ENCODE measurements at regions not wholly inside any gene's neighbourhood (a gene's known extent, or its start where the extent isn't known, plus 50 kb on each side); places are given as distances from the start of the nearest gene placed in this dataset.

DNA sequence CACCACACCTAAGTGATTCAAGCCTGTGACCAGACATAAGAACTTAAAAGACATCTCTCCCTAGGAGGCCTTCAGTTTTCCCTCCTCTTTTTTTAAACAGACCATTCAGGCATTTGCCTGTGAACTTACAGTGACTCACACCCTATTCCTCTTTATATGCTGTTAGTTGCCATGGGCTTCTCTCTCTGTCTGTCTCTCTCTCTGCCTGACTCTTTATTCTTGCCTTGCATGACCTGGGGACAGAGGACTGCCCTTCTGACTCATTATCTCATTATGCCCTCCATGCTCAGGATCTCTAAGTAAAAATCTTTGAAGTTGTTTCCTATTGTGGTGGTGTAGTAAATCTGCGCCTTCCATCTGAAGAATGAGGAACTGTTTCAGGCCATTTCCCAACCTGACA is 442.2 kb upstream of the MAN1A1 start:
- H4K20me1 ChIP-seq (ENCODE audit: control insufficient read depth, extremely low read depth, insufficient read depth, low read length) = no peaks in the 10 kb centered on the region
- TF ChIP-seq EZH2 (IDR thresholded peaks at IDR 0.05; ENCODE audit: low read length, missing control alignments) = no peak
- TF ChIP-seq, protein P1, sequence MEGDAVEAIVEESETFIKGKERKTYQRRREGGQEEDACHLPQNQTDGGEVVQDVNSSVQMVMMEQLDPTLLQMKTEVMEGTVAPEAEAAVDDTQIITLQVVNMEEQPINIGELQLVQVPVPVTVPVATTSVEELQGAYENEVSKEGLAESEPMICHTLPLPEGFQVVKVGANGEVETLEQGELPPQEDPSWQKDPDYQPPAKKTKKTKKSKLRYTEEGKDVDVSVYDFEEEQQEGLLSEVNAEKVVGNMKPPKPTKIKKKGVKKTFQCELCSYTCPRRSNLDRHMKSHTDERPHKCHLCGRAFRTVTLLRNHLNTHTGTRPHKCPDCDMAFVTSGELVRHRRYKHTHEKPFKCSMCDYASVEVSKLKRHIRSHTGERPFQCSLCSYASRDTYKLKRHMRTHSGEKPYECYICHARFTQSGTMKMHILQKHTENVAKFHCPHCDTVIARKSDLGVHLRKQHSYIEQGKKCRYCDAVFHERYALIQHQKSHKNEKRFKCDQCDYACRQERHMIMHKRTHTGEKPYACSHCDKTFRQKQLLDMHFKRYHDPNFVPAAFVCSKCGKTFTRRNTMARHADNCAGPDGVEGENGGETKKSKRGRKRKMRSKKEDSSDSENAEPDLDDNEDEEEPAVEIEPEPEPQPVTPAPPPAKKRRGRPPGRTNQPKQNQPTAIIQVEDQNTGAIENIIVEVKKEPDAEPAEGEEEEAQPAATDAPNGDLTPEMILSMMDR (conservative IDR thresholded peaks at IDR 0.05 in 1 of 2, IDR thresholded peaks at IDR 0.05 in 1 of 2; ENCODE audit: low read depth in 1 of 2, low read length in 2 of 2) = no peak

GRCh38 chr6:119781365-119781764 is 431.8 kb upstream of the MAN1A1 start:
- Histone ChIP-seq H3K4me1 (ENCODE audit: control insufficient read depth, extremely low read depth, insufficient read depth, low read length) (no peaks in the 10 kb centered on the region), H3K36me3 (ENCODE audit: control insufficient read depth, insufficient read depth, low read length) (no peaks in the 10 kb centered on the region), H3K27ac (ENCODE audit: insufficient read depth, low read length) (no peak overlapping the region), H3K27me3 (ENCODE audit: control insufficient read depth, insufficient read depth, low read length) (no peaks in the 10 kb centered on the region), H3K79me2 (ENCODE audit: control insufficient read depth, insufficient read depth, low read length) (no peaks in the 10 kb centered on the region), H3K4me2 (ENCODE audit: extremely low read depth, insufficient read depth, low read length) (no peak overlapping the region), H3K9ac (ENCODE audit: insufficient read depth, low read length) (no peak overlapping the region), H4K20me1 (ENCODE audit: control insufficient read depth, extremely low read depth, insufficient read depth, low read length) (no peaks in the 10 kb centered on the region), H3K9me3 (ENCODE audit: control insufficient read depth, insufficient read depth, low read depth, low read length) (no peaks in the 10 kb centered on the region), H3K4me3 (replicated peaks in 1 of 4; ENCODE audit: control extremely low read depth in 1 of 4, insufficient read depth in 1 of 4, low read depth in 3 of 4, low read length in 4 of 4) (no peak overlapping the region), H2AFZ (ENCODE audit: low read length) (no peak overlapping the region)
- no peak for DNase-seq (ENCODE audit: low read depth in 2 of 2)
- TF ChIP-seq, protein P1 (conservative IDR thresholded peaks at IDR 0.05 in 1 of 2, IDR thresholded peaks at IDR 0.05 in 1 of 2; ENCODE audit: low read depth in 1 of 2, low read length in 2 of 2) = no peak
- no peak for TF ChIP-seq EZH2 (IDR thresholded peaks at IDR 0.05; ENCODE audit: low read length, missing control alignments)

More for the DNA sequence above, 442.2 kb upstream of the MAN1A1 start:
- no peak overlapping the region for H3K4me3 ChIP-seq (replicated peaks in 1 of 4; ENCODE audit: control extremely low read depth in 1 of 4, insufficient read depth in 1 of 4, low read depth in 3 of 4, low read length in 4 of 4)
- H3K27ac ChIP-seq (ENCODE audit: insufficient read depth, low read length) = no peak overlapping the region
- H3K4me2 ChIP-seq (ENCODE audit: extremely low read depth, insufficient read depth, low read length) = no peak overlapping the region
- no peaks in the 10 kb centered on the region for H3K36me3 ChIP-seq (ENCODE audit: control insufficient read depth, insufficient read depth, low read length)
- H2AFZ ChIP-seq (ENCODE audit: low read length) = no peak overlapping the region
- no peaks in the 10 kb centered on the region for H3K9me3 ChIP-seq (ENCODE audit: control insufficient read depth, insufficient read depth, low read depth, low read length)
- H3K4me1 ChIP-seq (ENCODE audit: control insufficient read depth, extremely low read depth, insufficient read depth, low read length) = no peaks in the 10 kb centered on the region
- H3K9ac ChIP-seq (ENCODE audit: insufficient read depth, low read length) = no peak overlapping the region
- no peaks in the 10 kb centered on the region for H3K79me2 ChIP-seq (ENCODE audit: control insufficient read depth, insufficient read depth, low read length)
- no peaks in the 10 kb centered on the region for H3K27me3 ChIP-seq (ENCODE audit: control insufficient read depth, insufficient read depth, low read length)
- no peak for DNase-seq (ENCODE audit: low read depth in 2 of 2)

- H3K4me1 ChIP-seq (ENCODE audit: control insufficient read depth, extremely low read depth, insufficient read depth, low read length) = no peaks in the 10 kb centered on the region
- TF ChIP-seq, protein P1 (conservative IDR thresholded peaks at IDR 0.05 in 1 of 2, IDR thresholded peaks at IDR 0.05 in 1 of 2; ENCODE audit: low read depth in 1 of 2, low read length in 2 of 2) = no peak
- TF ChIP-seq EZH2 (IDR thresholded peaks at IDR 0.05; ENCODE audit: low read length, missing control alignments) = no peak
- H3K9me3 ChIP-seq (ENCODE audit: control insufficient read depth, insufficient read depth, low read depth, low read length) = no peaks in the 10 kb centered on the region
- no peaks in the 10 kb centered on the region for H3K27me3 ChIP-seq (ENCODE audit: control insufficient read depth, insufficient read depth, low read length)
- no peak for DNase-seq (ENCODE audit: low read depth in 2 of 2)
- H3K9ac ChIP-seq (ENCODE audit: insufficient read depth, low read length) = no peak overlapping the region
- H4K20me1 ChIP-seq (ENCODE audit: control insufficient read depth, extremely low read depth, insufficient read depth, low read length) = no peaks in the 10 kb centered on the region
- no peak overlapping the region for H2AFZ ChIP-seq (ENCODE audit: low read length)
- no peak overlapping the region for H3K4me3 ChIP-seq (replicated peaks in 1 of 4; ENCODE audit: control extremely low read depth in 1 of 4, insufficient read depth in 1 of 4, low read depth in 3 of 4, low read length in 4 of 4)
- H3K4me2 ChIP-seq (ENCODE audit: extremely low read depth, insufficient read depth, low read length) = no peak overlapping the region
- H3K36me3 ChIP-seq (ENCODE audit: control insufficient read depth, insufficient read depth, low read length) = no peaks in the 10 kb centered on the region
- H3K27ac ChIP-seq (ENCODE audit: insufficient read depth, low read length) = no peak overlapping the region
- H3K79me2 ChIP-seq (ENCODE audit: control insufficient read depth, insufficient read depth, low read length) = no peaks in the 10 kb centered on the region
These were observed 418.6 kb upstream of the MAN1A1 start for GRCh38 chr6:119768201-119768600.
